Islet precursor cell (in vitro differentiated cells): ENCODE measurements at regions not wholly inside any gene's neighbourhood (a gene's known extent, or its start where the extent isn't known, plus 50 kb on each side); places are given as distances from the start of the nearest gene placed in this dataset.

ENCODE experiments used
- DNase-seq: peaks from one replicate; pipeline ENCODE4 v3.0.0-alpha.2; 2018

DNA sequence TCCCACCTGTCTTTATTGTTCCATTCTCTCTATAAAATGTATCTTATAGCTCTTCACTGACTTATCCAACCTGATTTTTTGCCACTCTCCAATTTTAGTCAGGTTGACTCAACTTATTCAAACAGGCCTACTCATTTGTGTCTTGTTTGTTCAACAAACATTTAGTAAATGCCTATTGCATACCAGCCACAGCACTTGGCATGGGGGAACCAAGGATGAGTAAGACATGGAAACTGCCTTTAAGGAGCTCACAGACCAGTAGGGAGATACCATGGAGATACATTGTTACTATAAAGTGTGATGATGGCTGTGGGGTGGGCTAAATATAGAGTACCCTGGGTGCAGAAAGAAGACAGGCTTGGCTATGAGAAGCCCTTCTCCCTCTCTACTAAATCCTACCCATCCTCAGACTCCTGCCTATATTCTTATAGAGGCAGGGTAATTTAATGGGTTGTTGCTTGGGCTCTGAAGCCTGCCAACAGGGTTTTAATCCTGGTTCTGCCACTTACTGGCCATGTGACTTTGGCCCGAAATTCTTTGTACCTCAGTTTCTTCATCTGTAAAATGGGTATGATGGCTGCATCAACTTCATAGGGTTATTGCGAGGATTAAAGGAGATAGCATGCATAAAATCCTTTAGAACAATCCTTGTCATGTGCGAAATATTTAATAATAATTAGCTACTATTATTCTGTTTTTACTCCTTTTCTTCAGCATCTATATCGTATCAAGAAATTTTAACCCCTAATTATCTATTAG lies 348.5 kb upstream of the UMPS start:
- no peak for DNase-seq

DNA sequence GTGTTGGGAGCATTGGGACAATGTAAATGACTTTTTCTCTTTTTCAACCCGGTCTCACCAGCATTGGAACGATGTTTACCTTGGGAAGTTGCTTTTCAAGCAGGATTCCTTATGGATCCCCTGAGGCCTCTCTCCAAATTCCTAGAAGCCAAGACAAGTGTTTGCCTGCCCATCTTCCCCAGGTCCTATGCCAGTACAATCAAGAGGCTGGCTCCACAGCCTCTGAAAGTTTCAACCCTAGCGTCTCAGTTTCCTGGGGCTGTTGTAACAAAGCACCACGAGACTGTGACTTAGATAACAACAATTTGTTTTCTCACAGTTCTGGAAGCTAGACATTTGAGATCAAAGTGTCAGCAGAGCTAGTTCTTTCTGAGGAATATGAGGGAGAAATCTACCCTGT lies 347.2 kb upstream of the UMPS start:
- DNase-seq, result peak; percentile 66

DNA sequence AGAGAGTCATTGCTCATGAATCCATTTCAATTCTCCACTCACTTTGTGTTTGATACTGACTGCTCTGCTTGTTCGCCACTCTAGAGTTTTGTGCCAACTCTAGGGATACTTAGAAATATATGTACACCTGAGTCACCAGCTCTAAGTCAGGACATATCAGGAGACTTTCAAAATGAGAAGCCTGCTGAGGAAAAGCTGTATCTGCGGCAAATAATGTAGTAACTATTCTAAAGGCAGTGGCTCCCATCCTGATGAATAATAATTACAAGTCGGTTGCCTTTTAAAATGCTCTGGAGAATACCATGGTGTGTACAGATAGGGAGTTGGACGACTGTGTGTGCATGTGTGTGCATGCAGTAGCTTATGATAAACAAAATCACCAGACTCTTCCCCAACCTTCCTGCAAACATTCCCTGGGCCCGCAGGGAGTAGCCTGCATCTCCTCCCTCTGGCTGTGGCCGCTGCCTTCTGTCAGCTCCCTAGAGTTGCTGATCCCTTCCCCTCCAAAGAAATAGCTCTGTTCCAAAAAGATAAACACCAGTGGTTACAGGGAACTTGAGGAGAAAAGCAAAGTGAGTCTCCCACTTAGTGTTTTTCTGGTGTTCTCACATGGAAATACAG lies 346.3 kb upstream of the UMPS start:
- DNase-seq, result no peak

DNA sequence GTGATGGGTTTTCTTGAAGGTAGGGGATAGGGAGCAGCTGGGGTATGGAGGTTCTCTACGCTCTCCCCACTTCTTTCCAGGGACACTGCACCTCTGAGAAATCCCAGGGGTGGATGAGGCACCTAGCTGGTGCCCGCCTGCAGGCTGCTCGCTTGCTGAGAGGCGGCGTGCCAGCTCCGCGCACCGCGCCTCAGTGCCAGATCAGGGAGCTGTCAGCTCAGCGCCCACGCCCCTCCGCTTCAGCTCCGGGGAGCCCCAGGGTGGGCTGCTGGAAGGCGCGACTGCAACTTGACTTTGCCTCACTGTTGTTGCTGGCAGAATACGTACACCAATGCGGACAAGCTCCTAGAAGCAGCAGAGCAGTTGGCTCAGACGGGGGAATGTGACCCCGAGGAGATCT lies 345.7 kb upstream of the UMPS start:
- no peak for DNase-seq

DNA sequence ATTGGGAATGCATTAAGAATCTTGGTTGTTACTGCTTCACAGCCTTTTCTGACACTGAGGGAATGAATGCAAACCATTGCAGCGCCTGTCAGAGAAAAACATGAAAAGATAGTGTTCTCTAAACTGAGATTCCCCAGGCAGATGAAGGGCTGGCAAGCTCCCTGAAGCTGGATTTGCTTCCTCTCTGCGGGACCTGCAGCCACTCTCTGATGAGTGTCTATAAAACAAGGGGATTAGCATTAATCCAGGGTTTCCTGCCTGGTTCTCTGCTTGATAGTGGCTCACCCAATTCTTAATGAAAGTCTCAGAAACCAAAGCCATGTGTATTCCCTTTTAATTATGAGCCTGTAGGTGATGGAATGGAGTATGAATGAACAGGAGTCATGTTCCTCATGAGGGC lies 344.3 kb upstream of the UMPS start:
- DNase-seq, result no peak

DNA sequence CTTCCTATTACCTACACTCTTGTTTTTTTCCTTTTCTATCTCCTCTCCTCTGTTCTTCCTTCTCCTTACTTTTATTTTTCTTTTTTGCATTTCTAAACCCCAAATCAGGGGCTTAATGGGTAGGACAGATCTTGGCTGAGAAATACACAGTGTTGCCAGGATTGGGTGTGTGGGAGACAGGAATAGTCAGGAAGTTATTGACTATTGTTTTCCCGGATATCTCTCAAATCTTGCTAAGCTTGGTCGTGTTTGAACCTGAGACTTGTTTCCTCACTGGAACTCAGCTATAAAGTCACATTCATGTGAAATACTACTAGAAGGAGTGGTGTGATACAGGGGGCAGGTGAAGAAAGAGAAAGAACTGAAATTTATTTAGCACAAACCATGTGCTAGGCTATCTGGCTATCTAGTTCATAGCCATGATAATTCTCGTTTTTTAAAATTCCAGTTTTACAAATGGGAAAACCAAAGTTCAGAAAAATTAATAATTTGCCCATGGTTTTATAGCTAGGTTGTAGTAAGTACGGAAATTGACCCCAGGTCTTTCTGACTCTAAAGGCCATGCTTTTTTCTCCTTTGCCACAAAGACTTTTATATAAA lies 343.2 kb upstream of the UMPS start:
- no peak for DNase-seq

DNA sequence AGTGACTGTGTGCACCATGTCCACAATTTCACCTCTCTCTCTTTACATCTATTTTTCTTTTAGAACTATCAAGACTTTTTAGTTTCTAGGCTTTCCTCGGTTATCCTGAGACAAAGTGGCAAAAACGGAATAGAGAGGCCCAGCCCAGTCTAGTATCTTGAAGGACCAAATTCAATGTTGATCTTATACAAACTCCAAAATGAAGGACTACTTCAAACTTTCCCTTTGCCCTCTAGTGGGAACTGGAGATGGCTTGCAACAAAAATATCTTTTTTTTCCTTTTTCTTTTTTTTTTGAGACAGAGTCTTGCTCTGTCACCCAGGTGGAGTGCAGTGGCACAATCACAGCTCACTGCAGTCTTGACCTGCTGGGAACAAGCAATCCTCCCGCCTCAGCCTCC lies 338.5 kb upstream of the UMPS start:
- no peak for DNase-seq

DNA sequence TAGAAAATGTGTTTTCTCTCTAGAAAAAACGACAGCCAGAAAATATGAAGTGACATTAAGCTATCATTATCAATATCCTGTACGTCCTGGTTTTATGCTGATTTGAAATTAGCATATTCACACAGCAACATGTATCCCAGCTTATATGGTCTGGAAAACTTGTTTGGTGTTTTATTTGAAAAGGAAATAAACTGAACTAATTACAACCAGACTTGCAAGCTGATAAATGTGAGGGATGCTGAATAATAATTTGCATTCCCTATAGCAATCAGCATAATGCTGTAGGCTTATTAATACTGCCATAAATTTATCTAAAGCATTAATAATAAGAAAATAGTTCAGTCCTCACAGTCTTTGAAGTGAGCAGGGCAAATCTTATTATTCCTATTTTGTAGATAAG lies 336.9 kb upstream of the UMPS start:
- DNase-seq, result no peak

DNA sequence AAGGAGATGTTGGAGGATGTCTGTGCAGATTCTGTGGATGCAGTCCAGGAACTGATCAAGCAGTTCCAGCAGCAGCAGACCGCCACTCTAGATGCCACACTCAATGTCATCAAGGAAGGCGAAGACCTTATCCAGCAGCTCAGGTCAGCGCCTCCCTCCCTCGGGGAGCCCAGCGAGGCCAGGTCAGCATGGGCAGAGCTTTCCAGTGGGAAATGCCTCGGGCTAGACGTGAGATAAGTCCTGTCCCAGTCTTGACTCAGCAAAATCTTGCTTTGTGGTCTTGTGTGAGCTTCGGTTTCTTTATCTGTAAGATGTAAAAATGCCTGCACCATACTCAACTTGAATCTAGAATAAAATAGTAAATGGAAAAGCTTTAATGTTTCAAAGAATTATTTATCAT lies 335.1 kb upstream of the UMPS start:
- peak; percentile 84 for DNase-seq

DNA sequence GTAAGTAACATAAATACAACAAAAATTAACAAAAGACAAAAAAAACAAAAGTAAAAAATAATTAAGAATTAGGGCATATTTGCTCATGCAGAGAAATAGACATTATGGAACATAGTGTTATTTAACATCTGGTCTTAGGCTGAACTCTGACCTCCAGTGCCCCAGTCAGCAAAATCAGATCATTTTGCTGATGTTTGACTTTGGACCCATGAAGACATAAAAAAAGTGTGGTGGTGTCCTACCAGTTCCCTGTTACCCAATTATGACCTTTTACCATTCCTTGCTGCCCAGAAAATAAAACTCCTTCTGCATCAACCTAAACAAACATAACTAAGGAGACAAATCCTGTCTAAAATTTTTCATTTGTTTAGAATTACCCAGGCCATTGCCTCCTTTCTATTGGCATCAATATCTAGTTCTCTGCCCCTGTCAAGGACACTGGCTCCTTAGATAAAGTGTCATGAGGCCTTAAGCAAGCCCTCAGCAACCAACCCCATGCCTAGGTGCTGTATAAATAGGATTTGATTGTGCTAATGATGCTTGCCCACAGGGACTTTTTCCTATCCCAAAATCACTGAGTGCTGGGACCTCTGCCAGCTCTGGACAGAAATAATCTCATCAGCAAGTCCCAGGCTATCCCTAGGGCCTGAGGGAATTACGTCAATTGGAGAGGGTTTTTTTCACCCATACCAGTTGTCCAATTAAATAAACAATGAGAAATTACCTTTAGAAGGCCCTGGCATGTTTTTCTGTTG lies 334.5 kb upstream of the UMPS start:
- no peak for DNase-seq

DNA sequence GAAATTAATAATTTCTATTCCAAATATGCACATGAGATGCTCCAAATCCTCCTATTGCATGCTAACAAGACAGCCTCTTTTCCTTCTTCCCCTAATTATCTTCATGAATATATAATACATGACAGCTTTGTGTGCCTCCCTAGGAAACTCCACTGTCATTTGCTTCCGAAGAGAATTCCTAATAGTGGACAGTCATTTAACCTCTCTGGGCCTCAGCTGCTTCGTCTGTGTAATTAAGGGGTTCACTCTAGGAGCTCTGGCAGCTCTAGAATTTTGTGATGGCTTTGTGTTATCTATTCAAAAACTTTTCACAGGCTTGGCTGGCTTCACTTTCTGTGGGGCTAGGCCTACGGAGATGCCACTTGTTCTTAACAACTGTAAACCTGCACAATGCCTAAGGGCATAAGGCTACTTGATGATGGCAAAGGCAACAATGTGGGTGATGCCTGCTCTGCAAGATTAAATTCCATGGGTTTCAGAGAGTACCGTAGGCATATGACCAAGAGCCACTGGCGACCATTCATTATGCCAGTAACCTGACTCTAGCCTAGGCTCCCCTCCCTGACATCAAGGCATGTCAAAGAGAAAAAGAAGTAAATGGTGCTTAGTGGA lies 333.8 kb upstream of the UMPS start:
- no peak for DNase-seq

DNA sequence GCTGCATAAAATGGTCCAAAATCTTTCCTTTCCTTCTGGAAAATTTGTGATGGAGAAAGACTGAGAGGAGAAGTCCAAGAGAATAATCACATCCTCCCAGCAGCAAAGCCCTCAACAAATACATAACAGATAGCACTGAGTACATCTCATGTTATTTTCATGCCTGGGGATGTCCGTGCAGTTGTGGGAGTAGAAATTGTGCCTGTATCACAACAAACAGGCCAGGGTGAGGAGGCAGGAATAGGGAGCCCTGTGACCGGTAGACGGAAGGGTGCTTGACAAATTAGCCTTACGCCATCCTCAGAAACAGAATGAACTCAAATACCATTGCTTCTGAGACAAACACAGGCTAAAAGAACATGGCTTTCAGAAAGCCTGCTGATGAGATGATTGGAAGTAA lies 333.2 kb upstream of the UMPS start:
- no peak for DNase-seq

DNA sequence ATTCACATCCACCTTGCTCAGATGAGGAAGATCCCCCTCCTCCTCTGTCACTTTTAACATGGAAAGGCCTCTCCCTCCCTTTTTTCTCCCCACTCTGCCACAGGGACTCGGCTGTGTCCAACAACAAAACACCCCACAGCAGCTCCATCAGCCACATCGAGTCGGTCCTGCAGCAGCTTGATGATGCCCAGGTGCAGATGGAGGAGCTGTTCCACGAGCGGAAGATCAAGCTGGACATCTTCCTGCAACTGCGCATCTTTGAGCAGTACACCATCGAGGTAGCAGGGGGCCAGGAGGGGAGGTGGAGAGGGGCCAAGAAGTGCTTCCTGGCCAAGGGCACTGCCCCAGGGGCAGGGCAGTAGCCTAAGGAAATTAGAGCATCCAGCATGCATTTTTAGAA lies 331.7 kb upstream of the UMPS start:
- no peak for DNase-seq

DNA sequence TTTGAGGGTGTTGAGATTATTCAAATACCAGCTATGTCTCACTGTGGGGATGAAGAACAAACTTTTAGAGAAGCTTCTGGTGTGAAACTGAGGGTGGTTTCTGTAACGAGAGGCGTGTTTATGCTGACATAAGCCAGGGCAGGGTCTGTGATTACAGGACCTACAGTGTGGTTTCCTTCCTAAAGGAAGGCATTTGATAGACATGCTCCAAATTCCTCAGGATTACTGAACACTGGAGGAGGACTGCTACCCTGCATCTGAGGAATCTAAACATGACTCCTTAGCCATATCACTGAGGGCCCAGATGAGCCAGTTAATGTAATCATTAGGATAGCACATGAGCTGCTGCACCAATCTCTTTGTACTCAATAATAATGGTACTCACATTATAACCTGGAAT lies 328.4 kb upstream of the UMPS start:
- DNase-seq, result peak; percentile 89

DNA sequence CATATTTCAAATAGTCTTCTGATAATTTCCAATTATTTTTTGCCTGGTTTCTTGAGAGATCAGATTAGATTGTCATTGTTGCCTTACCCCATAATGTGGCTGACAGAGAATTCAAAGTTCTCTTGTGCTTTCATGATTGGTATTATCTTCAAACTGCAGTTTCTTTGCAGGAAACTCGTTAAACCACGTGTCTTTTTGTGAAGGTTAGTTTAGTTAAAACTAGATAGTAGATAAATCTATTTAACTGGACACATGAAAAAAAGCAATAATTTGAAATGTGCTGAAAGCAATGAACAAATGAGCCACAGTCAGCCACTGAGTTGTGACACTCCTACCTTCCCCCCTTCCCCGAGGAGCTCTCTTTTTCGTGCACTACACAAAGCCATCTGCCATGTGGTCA lies 327.5 kb upstream of the UMPS start:
- no peak for DNase-seq

DNA sequence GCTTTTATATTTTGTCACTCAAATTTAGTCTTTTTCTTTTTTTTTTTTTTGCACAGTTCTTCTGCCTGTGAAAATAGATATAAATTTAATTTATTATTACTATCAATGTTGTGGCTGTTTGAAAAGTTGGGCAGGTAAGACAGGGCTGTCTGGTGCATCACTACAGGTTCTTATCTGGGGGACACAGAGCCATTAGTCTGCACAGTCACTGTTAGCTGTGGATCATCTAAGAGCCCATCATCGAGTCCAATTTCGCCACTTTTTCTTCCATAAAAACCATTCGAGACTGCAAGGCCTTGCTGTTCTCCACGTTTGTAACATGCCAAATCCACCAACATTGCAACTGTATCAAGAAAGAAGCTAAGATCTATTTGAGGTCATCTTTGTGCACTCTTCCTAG lies 325.6 kb upstream of the UMPS start:
- DNase-seq, result no peak

DNA sequence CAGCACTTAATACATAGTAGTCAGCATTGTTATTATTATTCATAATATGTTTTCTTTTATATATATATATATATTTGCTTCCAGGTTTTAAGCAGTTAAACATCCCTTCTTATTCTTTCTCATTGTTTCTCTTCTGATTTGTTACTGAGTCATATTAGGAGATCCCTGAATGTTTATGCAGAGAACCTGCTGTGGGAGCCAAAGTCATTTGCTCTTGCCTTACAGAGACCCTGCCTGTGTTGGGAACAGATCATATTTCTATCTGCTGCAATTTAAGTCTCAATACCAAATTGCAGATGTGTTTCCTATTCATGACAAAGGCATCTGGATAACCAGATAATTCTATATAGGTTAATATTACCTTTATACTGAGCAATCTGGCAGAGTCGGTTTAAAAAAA lies 323.0 kb upstream of the UMPS start:
- no peak for DNase-seq

DNA sequence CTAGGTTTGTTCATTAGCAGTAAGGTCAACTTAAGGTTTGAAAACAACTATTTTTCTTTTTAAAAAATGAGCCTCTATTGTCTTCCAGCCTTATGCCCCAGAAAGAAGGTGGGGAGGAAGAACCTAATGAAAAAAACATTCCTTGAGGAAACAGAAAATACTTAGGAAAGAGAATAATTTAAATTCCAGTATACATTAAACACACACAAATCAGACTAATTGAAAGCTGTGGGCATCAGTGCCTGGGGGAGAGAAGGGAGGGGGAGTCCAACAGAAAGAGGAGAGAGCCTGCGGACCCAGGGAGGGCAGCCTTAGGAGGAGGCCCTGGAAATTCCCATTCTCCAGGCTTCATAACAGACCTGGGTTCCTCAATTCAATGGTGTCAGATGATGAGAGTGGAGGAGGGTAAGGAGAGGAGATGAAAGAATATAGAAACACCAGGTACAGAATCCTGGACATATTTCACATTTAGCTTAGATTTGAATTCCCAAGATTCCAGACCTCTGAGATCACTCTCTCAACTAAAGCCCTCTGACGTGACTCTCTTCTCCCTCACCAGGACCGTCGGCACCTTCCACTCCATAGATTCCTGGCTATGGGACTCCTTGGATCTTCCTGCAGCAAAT lies 320.5 kb upstream of the UMPS start:
- DNase-seq, result peak; percentile 74

DNA sequence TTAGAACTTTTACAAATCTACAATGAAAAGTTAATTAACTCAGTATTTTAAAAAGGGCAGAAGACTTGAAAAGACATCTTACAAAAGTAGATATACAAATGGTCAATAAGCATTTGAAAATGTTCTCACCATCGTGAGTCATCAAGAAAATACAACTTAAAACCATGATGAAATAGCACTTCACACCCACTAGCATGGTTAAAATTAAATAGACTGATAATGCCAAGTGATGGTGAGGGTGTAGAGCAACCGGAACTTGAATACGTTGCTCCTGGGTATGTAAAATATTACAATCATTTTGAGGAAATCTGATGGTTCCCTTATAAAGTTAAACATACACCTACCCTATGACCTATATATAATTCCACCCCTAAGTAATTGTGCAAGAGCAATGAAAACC lies 319.8 kb upstream of the UMPS start:
- no peak for DNase-seq

DNA sequence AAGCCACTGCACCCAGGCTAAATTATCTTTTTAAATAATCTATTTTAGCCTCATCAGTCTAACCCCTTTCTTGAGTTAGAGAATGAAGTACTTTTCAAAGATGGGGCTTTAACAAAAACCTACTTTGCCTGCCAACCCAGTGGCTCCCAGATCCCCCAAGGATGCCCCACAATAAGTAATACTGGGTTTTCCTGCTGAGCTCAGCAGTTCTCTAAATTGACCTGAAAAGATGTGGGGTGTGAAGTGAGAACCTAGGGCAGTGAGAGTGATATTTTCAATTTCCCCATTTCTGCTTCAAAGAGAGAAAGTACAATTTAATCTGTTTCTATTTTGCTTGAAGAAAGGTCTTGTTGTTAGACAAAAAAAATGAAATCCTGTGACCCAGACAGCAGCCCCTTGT lies 318.5 kb upstream of the UMPS start:
- no peak for DNase-seq

DNA sequence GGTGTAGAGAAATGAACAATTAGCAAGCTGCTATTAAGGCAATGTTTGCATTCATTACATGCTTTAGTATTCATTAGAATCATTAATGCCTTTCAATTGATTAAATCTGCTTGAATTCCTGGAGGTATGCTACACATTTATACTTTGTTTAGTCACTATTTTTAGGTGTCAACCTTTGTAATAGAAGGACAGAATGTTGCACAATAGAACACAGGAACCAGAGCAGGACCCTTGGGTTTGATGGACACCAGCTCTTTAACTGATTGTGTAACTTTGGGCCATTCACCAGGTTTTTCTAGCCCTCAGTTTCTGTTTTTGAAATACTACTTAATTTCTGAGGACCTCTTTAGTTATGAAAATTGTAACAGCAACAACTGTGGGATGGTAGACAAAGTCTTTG lies 317.6 kb upstream of the UMPS start:
- no peak for DNase-seq

DNA sequence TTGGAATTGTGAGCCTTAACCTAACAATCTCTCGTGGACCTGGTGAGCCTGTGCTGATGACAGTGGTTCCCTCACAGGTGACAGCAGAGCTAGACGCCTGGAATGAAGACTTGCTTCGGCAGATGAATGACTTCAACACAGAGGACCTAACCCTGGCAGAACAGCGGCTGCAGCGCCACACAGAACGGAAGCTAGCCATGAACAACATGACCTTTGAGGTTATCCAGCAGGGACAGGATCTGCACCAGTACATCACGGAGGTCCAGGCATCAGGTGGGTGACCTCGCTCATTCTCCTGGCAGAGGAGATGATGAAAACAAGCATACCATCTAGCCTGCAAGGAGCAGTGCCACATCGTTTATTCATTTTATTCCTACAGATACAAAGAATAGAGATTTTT lies 316.9 kb upstream of the UMPS start:
- no peak for DNase-seq

DNA sequence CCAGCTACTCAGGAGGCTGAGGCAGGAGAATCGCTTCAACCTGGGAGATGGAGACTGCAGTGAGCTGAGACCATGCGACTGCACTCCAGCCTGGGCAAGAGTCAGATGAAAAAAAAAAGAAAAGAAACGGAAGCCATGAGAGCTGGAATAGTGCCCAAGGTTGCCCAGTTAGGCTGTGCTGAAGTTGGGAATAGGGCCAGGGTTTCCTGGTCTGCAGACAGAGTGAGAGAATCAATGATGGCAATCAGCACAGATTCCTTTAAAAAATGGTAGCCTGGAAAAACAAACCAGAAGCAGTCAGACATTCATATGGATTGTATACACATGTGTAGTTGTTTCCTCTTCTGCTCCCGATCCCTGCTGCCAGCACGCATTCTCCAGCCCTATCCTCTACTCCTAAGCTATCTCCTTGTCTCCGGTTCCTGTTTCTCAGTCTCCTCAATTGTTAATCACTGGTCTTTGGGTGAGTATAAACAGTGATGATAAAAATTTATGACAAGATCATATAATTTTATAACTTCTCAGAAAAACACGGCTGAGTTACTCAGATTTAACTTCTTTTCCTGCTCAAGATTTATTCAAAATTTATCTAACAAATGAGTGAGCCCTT lies 316.2 kb upstream of the UMPS start:
- no peak for DNase-seq
